ENCODE measurements at regions not wholly inside any gene's neighbourhood (a gene's known extent, or its start where the extent isn't known, plus 50 kb on each side); places are given as distances from the start of the nearest gene placed in this dataset.

DNA sequence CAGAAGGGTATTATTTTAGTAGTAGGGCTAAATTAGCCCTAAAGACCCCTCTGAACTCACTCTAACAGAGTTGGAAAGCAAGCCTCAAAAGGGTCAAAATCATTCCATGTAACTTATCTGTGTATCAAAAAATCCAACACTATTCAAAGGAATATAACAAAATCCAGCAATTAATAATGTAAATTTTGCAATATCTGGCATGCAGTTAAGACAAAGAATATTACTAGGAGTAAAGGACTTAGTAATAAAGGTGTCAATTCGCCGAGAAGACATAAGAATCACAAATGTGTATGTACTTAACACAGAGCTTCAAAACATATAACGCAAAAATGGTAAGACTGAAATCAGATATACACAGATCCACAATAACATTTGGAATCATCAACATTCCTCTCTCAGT, 71.2 kb upstream of the PFN2 start:
- BruUV-seq (replicated peaks) = no TSS peak
- Histone ChIP-seq H2AK9ac (replicated peaks; ENCODE audit: low read depth, low read length, poor library complexity) (no peak overlapping the region), H3K9ac (ENCODE audit: low read depth, low read length) (no peak overlapping the region), H2AFZ (replicated peaks; ENCODE audit: low read length, poor library complexity) (no peak overlapping the region), H2BK20ac (ENCODE audit: low read depth, low read length) (no peak overlapping the region), H3K18ac (ENCODE audit: low read depth, low read length) (no peak overlapping the region), H2BK15ac (ENCODE audit: low read depth, low read length) (no peak overlapping the region), H3K36me3 (ENCODE audit: control insufficient read depth, insufficient read depth, low read length) (no peaks in the 10 kb centered on the region), H3K4me1 (ENCODE audit: control insufficient read depth, insufficient read depth, low read length) (no peaks in the 10 kb centered on the region), H4K5ac (ENCODE audit: low read depth, low read length) (no peak overlapping the region), H3K9me3 (ENCODE audit: control insufficient read depth, insufficient read depth, low read length) (peaks cover 5% of the 10 kb centered on the region), H2BK120ac (ENCODE audit: low read depth, low read length) (no peak overlapping the region), H4K20me1 (ENCODE audit: insufficient read depth, low read length) (no peaks in the 10 kb centered on the region), H3K79me1 (ENCODE audit: low read depth in 1 of 2, low read length in 2 of 2) (no peaks in the 10 kb centered on the region), H3K4ac (ENCODE audit: low read depth, low read length) (no peak overlapping the region), H3K23ac (ENCODE audit: low read depth, low read length) (no peak overlapping the region), H3K56ac (ENCODE audit: extremely low read depth, insufficient read depth, low read length) (no peak overlapping the region), H4K91ac (ENCODE audit: insufficient read depth, low read depth, low read length) (no peak overlapping the region), H3K27me3 (ENCODE audit: control insufficient read depth, insufficient read depth, low read length) (no peaks in the 10 kb centered on the region), H3K9me1 (ENCODE audit: insufficient read depth, low read length) (no peaks in the 10 kb centered on the region), H3K14ac (replicated peaks; ENCODE audit: low read depth, low read length) (no peak overlapping the region), H2AK5ac (ENCODE audit: low read depth, low read length) (no peak overlapping the region), H4K8ac (ENCODE audit: low read depth in 2 of 2, low read length in 2 of 2) (no peak overlapping the region), H2BK5ac (ENCODE audit: low read depth, low read length, poor library complexity, severe bottlenecking) (no peak overlapping the region), H3K4me3 (ENCODE audit: insufficient read depth, low read depth, low read length) (no peak overlapping the region), H3K27ac (ENCODE audit: insufficient read depth, low read length) (no peak overlapping the region), H3K4me2 (ENCODE audit: low read depth, low read length) (no peak overlapping the region)
- dilution Hi-C loops (cut with HindIII; ENCODE audit: low sequenced_read_pairs, unreplicated experiment) (no loop called here), in situ Hi-C loops (cut with MboI; ENCODE audit: low sequenced_read_pairs) (no loop called here), intact Hi-C loops (cut with micrococcal nuclease) (no loop called here)
- DNase-seq (no peak), ATAC-seq (ENCODE audit: low read depth) (no peak)
- ChIA-PET POLR2A (ENCODE audit: unreplicated experiment) (no interaction called here), CTCF (no interaction called here)
- no CpG with 5 or more reads among the region's 3 CpGs for WGBS, 2 experiments (ENCODE audit: extremely low coverage in 2 of 2, insufficient read length in 1 of 2)
- TF ChIP-seq, protein P1, sequence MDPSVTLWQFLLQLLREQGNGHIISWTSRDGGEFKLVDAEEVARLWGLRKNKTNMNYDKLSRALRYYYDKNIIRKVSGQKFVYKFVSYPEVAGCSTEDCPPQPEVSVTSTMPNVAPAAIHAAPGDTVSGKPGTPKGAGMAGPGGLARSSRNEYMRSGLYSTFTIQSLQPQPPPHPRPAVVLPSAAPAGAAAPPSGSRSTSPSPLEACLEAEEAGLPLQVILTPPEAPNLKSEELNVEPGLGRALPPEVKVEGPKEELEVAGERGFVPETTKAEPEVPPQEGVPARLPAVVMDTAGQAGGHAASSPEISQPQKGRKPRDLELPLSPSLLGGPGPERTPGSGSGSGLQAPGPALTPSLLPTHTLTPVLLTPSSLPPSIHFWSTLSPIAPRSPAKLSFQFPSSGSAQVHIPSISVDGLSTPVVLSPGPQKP (IDR thresholded peaks at IDR 0.05; ENCODE audit: borderline replicate concordance, low read depth, low read length) = no peak
- TF ChIP-seq SMC3 (IDR thresholded peaks at IDR 0.05; ENCODE audit: low read depth, low read length) = no peak
- no peak for TF ChIP-seq CTCF (conservative IDR thresholded peaks at IDR 0.05; ENCODE audit: low read depth, low read length)
- no peak for TF ChIP-seq RAD21 (IDR thresholded peaks at IDR 0.05; ENCODE audit: low read length)
- TF ChIP-seq CEBPB (IDR thresholded peaks at IDR 0.05; ENCODE audit: low read depth, low read length) = no peak
- no peak for TF ChIP-seq CHD1 (IDR thresholded peaks at IDR 0.05; ENCODE audit: low read depth, low read length)
- TF ChIP-seq MAZ (IDR thresholded peaks at IDR 0.05; ENCODE audit: borderline replicate concordance, low read depth, low read length) = no peak
- no peak for TF ChIP-seq RFX5 (IDR thresholded peaks at IDR 0.05; ENCODE audit: low read depth, low read length)
- TF ChIP-seq RCOR1 (IDR thresholded peaks at IDR 0.05; ENCODE audit: insufficient replicate concordance, low read length) = no peak
- no peak for TF ChIP-seq FOS (IDR thresholded peaks at IDR 0.05; ENCODE audit: low read depth, low read length)
- TF ChIP-seq USF2 (IDR thresholded peaks at IDR 0.05; ENCODE audit: low read depth, low read length) = no peak
- TF ChIP-seq BHLHE40 (IDR thresholded peaks at IDR 0.05; ENCODE audit: low read depth, low read length) = no peak
- TF ChIP-seq POLR2A (IDR thresholded peaks at IDR 0.05; ENCODE audit: low read depth, low read length) = no peak
- no peak for TF ChIP-seq MXI1 (IDR thresholded peaks at IDR 0.05; ENCODE audit: borderline replicate concordance, low read depth, low read length)
- no peak for TF ChIP-seq NFE2L2 (IDR thresholded peaks at IDR 0.05; ENCODE audit: low read depth, low read length)
- no peak for TF ChIP-seq MAFK (IDR thresholded peaks at IDR 0.05; ENCODE audit: low read depth, low read length)

All from IMR-90 (cell line).